ENCODE measurements at regions not wholly inside any gene's neighbourhood (a gene's known extent, or its start where the extent isn't known, plus 50 kb on each side); places are given as distances from the start of the nearest gene placed in this dataset.
A peak's percentile ranks its signal among the peaks of the same experiment; 100 is the strongest.

DNA sequence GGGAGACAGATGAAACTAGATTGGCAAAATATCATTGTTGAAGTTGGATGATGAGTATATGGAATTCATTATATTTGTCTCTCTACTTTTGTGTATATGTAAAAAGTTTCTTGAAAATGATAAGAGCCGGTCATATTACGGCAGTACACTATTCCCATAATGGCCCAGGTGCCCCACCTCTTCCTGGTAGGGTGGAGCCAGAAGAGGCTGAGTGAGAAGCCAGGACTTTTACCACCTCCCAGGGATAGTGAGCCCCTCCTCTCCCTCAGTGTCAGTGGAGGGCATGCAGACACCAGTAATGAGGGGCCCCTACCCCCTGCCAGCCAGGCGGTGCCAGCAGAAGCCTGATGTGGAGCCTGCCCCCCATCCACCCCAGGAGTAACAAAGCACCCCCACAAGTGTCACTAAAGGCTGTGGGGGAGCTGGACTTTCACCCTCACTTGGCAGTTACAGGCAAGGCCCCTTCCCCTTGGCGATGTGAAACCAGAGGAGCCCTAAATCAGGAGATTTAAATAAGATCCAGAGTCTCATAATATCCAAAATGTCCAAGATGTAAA, 198.9 kb upstream of the RBBP8 start:
- DNase-seq (ENCODE audit: low read depth in 1 of 2, low spot score in 1 of 2), result no peak
- peaks cover under 1% of the 10 kb centered on the region for H3K4me1 ChIP-seq (ENCODE audit: low read depth)
- no peaks in the 10 kb centered on the region for H3K36me3 ChIP-seq
- no peak overlapping the region for H3K4me3 ChIP-seq
- no peak overlapping the region for H3K27ac ChIP-seq
- TF ChIP-seq, protein P1, sequence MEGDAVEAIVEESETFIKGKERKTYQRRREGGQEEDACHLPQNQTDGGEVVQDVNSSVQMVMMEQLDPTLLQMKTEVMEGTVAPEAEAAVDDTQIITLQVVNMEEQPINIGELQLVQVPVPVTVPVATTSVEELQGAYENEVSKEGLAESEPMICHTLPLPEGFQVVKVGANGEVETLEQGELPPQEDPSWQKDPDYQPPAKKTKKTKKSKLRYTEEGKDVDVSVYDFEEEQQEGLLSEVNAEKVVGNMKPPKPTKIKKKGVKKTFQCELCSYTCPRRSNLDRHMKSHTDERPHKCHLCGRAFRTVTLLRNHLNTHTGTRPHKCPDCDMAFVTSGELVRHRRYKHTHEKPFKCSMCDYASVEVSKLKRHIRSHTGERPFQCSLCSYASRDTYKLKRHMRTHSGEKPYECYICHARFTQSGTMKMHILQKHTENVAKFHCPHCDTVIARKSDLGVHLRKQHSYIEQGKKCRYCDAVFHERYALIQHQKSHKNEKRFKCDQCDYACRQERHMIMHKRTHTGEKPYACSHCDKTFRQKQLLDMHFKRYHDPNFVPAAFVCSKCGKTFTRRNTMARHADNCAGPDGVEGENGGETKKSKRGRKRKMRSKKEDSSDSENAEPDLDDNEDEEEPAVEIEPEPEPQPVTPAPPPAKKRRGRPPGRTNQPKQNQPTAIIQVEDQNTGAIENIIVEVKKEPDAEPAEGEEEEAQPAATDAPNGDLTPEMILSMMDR (IDR thresholded peaks at IDR 0.05; ENCODE audit: low read depth, low read length), result no peak
- no peaks in the 10 kb centered on the region for H3K27me3 ChIP-seq
- no peaks in the 10 kb centered on the region for H3K9me3 ChIP-seq (ENCODE audit: low read depth)

DNA sequence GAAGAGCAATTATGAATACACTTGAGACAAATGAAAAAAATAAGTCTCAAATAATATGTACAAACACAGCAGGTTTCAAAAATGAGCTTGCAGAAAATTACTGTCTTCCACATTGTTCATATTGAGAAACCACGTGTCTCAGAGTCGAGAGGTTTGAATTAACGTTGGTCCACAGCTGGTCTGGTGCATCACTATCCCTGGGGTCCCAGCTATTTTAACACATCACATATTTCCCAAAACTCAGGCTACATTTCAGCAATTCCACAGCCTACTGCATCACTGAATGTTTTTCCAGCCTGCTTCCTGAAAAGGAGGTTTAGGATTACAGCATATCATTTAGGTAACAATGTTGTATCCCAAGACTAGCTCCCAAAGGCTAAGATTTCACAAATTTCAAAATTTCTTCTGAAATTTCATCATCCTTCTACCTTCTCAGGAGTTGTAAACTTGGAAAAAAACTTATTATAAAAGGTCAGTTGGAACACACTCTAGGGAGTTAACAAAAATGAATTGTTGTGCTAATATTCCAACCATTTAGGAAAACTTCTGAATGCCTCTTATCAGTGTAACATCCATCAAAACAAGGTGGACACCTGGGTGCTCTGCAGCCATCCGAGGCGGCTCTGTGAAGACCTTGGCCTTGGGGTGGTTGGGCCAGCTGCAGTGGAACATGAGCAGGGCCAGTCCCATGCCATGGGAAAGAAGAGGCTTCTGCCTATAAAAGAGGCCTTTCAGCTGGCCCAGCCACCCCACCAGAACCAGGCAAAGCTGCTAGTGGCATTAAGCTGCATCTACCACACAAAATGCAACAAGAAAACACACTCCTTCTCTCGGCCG, 198.1 kb upstream of the RBBP8 start:
- Histone ChIP-seq H3K4me1 (ENCODE audit: low read depth) (peaks cover 9% of the 10 kb centered on the region), H3K27ac (no peak overlapping the region), H3K27me3 (no peaks in the 10 kb centered on the region), H3K36me3 (no peaks in the 10 kb centered on the region), H3K9me3 (ENCODE audit: low read depth) (no peaks in the 10 kb centered on the region), H3K4me3 (no peak overlapping the region)
- peak in 1 of 2 donors; percentile 61 for DNase-seq (ENCODE audit: low read depth in 1 of 2, low spot score in 1 of 2)
- TF ChIP-seq, protein P1 (IDR thresholded peaks at IDR 0.05; ENCODE audit: low read depth, low read length), result no peak

DNA sequence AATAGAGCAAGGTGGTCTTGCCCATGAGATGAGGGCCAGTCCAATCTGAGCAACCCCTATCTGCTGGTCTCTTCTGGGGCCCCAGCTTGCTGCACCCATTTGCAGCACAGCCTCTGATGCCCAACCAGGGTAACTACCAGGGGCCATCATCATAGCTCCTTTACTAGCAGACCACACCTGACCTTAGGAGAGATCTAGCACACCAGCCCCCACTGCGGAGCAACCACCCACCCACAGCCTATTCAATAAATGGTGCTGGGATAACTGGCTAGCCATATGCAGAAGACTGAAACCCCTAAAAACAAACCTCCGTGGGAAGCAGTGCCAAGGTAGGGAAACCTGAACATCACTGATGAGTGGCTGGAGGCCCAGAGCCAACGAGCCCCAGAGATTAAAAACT, 196.1 kb upstream of the RBBP8 start:
- DNase-seq (ENCODE audit: low read depth in 1 of 2, low spot score in 1 of 2), result no peak
- TF ChIP-seq, protein P1 (IDR thresholded peaks at IDR 0.05; ENCODE audit: low read depth, low read length), result no peak
- H3K9me3 ChIP-seq (ENCODE audit: low read depth), result no peaks in the 10 kb centered on the region
- H3K27me3 ChIP-seq, result no peaks in the 10 kb centered on the region
- peaks cover 9% of the 10 kb centered on the region for H3K4me1 ChIP-seq (ENCODE audit: low read depth)
- H3K27ac ChIP-seq, result no peak overlapping the region
- no peaks in the 10 kb centered on the region for H3K36me3 ChIP-seq
- no peak overlapping the region for H3K4me3 ChIP-seq

DNA sequence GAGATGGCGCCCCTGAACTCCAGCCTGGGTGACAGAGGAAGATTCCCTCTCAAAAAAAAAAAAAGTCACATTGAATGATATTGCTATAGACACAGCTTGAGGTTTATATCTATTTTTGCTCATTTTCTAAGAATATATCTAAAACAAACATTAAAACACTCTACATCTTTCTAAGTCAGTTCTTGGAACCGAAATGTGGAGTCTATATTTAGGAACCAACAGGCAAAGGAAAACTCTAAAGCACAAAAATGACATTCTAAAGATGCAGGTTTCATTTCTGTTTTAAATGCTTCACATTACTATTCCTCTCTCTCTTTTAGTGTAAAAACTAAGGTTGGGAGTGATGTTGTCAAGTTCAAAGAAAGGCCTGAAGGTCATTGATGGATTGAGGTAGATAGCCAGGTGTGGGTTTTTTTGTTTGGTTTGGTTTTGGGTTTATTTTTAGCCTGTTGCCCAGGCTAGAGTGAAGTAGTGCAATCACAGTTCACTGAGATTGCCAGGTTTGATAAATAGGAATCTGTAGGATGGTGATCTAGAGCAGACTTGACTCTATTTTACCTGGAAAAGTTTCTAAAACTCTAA, 194.0 kb upstream of the RBBP8 start:
- H3K36me3 ChIP-seq, result no peaks in the 10 kb centered on the region
- TF ChIP-seq, protein P1 (IDR thresholded peaks at IDR 0.05; ENCODE audit: low read depth, low read length), result no peak
- no peak overlapping the region for H3K4me3 ChIP-seq
- no peaks in the 10 kb centered on the region for H3K9me3 ChIP-seq (ENCODE audit: low read depth)
- no peak for DNase-seq (ENCODE audit: low read depth in 1 of 2, low spot score in 1 of 2)
- H3K27me3 ChIP-seq, result no peaks in the 10 kb centered on the region
- H3K27ac ChIP-seq, result no peak overlapping the region
- H3K4me1 ChIP-seq (ENCODE audit: low read depth), result peaks cover 9% of the 10 kb centered on the region

DNA sequence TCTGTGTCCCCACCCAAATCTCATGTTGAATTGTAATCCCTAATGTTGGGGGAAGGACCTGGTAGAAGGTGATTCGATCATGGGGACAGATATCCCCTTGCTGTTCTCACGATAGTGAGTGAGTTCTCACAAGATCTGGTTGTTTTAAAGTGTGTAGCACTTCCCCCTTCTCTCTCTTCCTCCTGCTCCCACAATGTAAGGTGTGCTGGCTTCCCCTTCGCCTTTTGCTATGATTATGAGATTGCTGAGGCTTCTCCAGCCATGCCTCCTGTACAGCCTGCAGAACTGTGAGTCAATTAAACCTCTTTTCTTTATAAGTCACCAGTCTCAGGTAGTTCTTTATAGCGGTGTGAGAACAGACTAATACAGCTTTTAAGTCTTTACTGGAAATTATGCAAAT, 193.3 kb upstream of the RBBP8 start:
- Histone ChIP-seq H3K36me3 (no peaks in the 10 kb centered on the region), H3K4me1 (ENCODE audit: low read depth) (peaks cover 9% of the 10 kb centered on the region), H3K4me3 (no peak overlapping the region), H3K27ac (no peak overlapping the region), H3K9me3 (ENCODE audit: low read depth) (no peaks in the 10 kb centered on the region), H3K27me3 (no peaks in the 10 kb centered on the region)
- TF ChIP-seq, protein P1 (IDR thresholded peaks at IDR 0.05; ENCODE audit: low read depth, low read length), result no peak
- DNase-seq (ENCODE audit: low read depth in 1 of 2, low spot score in 1 of 2), result no peak
